Vagina (tissue), 2 donors: ENCODE measurements at regions not wholly inside any gene's neighbourhood (a gene's known extent, or its start where the extent isn't known, plus 50 kb on each side); places are given as distances from the start of the nearest gene placed in this dataset.

Source experiments
- POLR2A ChIP-seq, 2 donors: fragments of 450-650 bp; IDR thresholded peaks; one replicate each; pipeline ENCODE4 v1.6.1; 2017; ENCODE audit warnings: antibody characterized with exemption in 2 of 2, mild to moderate bottlenecking in 2 of 2, moderate library complexity in 2 of 2
- TF ChIP-seq, protein P1 (sequence below), 3 experiments: fragments of 450-650 bp in 2 of 3; fragments of 200-600 bp in 1 of 3; sonication (generic) in 1 of 3; IDR thresholded peaks; one replicate each; pipeline ENCODE4 v1.5.1; 2017 to 2019; ENCODE audit warnings: antibody characterized with exemption in 3 of 3, mild to moderate bottlenecking in 2 of 3, moderate library complexity in 2 of 3

DNA sequence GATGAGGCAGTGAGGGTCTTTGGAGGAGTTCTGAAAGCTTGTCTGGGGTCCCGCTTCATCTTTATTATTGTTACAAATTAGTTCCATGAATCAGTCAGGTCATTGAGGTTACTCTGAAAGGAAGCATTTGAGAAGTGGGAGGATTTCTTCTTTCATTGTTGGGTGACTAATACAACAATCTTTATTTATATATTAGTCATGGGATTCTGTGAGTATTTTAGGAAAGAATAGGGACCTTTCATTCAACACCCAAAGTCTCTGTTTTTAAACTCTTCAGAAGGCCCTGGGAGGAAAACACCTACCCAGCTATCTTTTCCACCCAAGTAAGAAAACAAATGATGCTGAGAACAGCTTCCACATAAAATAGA lies 98.3 kb downstream of the SOD2 start:
- no peak for TF ChIP-seq POLR2A (IDR thresholded peaks at IDR 0.05)
- TF ChIP-seq, protein P1, sequence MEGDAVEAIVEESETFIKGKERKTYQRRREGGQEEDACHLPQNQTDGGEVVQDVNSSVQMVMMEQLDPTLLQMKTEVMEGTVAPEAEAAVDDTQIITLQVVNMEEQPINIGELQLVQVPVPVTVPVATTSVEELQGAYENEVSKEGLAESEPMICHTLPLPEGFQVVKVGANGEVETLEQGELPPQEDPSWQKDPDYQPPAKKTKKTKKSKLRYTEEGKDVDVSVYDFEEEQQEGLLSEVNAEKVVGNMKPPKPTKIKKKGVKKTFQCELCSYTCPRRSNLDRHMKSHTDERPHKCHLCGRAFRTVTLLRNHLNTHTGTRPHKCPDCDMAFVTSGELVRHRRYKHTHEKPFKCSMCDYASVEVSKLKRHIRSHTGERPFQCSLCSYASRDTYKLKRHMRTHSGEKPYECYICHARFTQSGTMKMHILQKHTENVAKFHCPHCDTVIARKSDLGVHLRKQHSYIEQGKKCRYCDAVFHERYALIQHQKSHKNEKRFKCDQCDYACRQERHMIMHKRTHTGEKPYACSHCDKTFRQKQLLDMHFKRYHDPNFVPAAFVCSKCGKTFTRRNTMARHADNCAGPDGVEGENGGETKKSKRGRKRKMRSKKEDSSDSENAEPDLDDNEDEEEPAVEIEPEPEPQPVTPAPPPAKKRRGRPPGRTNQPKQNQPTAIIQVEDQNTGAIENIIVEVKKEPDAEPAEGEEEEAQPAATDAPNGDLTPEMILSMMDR (IDR thresholded peaks at IDR 0.05): no peak
